SK-N-SH treated with all-trans-retinoic acid at 6 μM for 48 hours (cell line): ENCODE measurements at regions not wholly inside any gene's neighbourhood (a gene's known extent, or its start where the extent isn't known, plus 50 kb on each side); places are given as distances from the start of the nearest gene placed in this dataset.
A peak's percentile ranks its signal among the peaks of the same experiment; 100 is the strongest.

Source experiments
- ATAC-seq: fragments of 200-7000 bp; cut with Tn5 transposase; 3 replicates; pipeline ENCODE4 v1.9.1; 2020; ENCODE audit warnings: mild to moderate bottlenecking, moderate library complexity
- ARNTL ChIP-seq: fragments of 450-650 bp; formaldehyde crosslinking; IDR thresholded peaks from 2 replicates; pipeline ENCODE4 v1.5.0; 2020; ENCODE audit warnings: low read depth, mild to moderate bottlenecking, moderate library complexity, borderline replicate concordance
- BACH2 ChIP-seq: fragments of 250-450 bp; sonication (Bioruptor Pico); IDR thresholded peaks from 2 replicates; pipeline ENCODE4 v1.9.0; 2021; ENCODE audit warnings: mild to moderate bottlenecking, borderline replicate concordance
- CSDC2 ChIP-seq: fragments of 250-450 bp; sonication (Bioruptor Pico); IDR thresholded peaks from 2 replicates; pipeline ENCODE4 v1.5.0; 2020; ENCODE audit warnings: mild to moderate bottlenecking, moderate library complexity
- ESRRG ChIP-seq: fragments of 250-450 bp; sonication (Bioruptor Pico); IDR thresholded peaks from 2 replicates; pipeline ENCODE4 v1.6.1; 2021; ENCODE audit warnings: mild to moderate bottlenecking
- GLIS3 ChIP-seq: fragments of 250-450 bp; sonication (Bioruptor Pico); IDR thresholded peaks from 2 replicates; pipeline ENCODE4 v1.5.0; 2020; ENCODE audit warnings: mild to moderate bottlenecking, moderate library complexity
- PATZ1 ChIP-seq: fragments of 250-450 bp; sonication (Bioruptor Pico); IDR thresholded peaks from 2 replicates; pipeline ENCODE4 v1.8.0; 2020; ENCODE audit warnings: mild to moderate bottlenecking, moderate library complexity, borderline replicate concordance
- SNAI2 ChIP-seq: fragments of 250-450 bp; sonication (Bioruptor Pico); IDR thresholded peaks from 2 replicates; pipeline ENCODE4 v1.5.0; 2020; ENCODE audit warnings: mild to moderate bottlenecking, moderate library complexity
- TCF4 ChIP-seq: fragments of 250-450 bp; sonication (Bioruptor Pico); IDR thresholded peaks from 2 replicates; pipeline ENCODE4 v1.8.0; 2021; ENCODE audit warnings: mild to moderate bottlenecking, moderate library complexity, borderline replicate concordance
- TOX ChIP-seq: fragments of 250-450 bp; sonication (Bioruptor Pico); IDR thresholded peaks from 2 replicates; pipeline ENCODE4 v1.8.0; 2021; ENCODE audit warnings: mild to moderate bottlenecking, moderate library complexity, borderline replicate concordance
- ZC3H10 ChIP-seq: fragments of 250-450 bp; sonication (Bioruptor Pico); IDR thresholded peaks from 2 replicates; pipeline ENCODE4 v1.5.1; 2021; ENCODE audit warnings: mild to moderate bottlenecking, moderate library complexity
- ZFP3 ChIP-seq: fragments of 250-450 bp; sonication (Bioruptor Pico); IDR thresholded peaks from 2 replicates; pipeline ENCODE4 v1.5.0; 2020; ENCODE audit warnings: mild to moderate bottlenecking, moderate library complexity
- TF ChIP-seq, protein P1 (sequence below): fragments of 250-450 bp; sonication (Bioruptor Pico); IDR thresholded peaks from 2 replicates; pipeline ENCODE4 v1.8.0; 2021; ENCODE audit warnings: low read depth, mild to moderate bottlenecking, moderate library complexity, borderline replicate concordance
- TF ChIP-seq, protein P2 (sequence below): fragments of 250-450 bp; sonication (Bioruptor Pico); IDR thresholded peaks from 2 replicates; pipeline ENCODE4 v1.5.0; 2020; ENCODE audit warnings: mild to moderate bottlenecking, moderate library complexity

DNA sequence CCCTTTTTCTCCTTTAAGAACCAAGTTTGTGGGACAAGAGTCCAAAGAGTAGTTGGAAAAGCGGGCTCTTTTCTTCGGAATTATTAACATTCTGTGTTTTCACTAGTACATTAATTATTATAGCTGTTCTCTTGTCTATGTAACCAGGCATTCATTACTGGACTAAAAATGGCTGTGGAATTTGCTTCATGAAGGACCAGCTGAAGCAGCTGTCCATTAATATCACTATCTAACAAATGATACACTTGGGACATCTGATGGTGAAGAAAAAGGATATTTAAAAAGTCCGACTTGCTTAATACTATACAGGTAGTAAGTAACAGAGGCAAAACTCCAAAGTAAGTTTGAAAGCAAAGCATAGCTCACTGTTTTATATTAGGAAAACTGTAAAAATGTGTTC lies 728.9 kb upstream of the DPPA4 start (continued):
- TF ChIP-seq PATZ1 (CRISPR knock-in tag) (no peak), TOX (CRISPR knock-in tag) (no peak), ARNTL (CRISPR knock-in tag) (no peak)
- TF ChIP-seq, all 23 proteins: peak for 0

- no peak for TF ChIP-seq ARNTL (CRISPR knock-in tag)
- ATAC-seq = no peak
Observed at GRCh38 chr3:110067527-110067926, 730.2 kb upstream of the DPPA4 start.

- TF ChIP-seq BACH2 (CRISPR knock-in tag) = no peak
- TF ChIP-seq, all 23 proteins: peak for 0
- peak; percentile 17; the same call in 1 of the 3 replicates for ATAC-seq
Observed at GRCh38 chr3:110069761-110070160, 732.4 kb upstream of the DPPA4 start.

- ATAC-seq = peak; percentile 98
- TF ChIP-seq TCF4 = no peak
- TF ChIP-seq ZFP3 (CRISPR knock-in tag) = no peak
- TF ChIP-seq, protein P1, sequence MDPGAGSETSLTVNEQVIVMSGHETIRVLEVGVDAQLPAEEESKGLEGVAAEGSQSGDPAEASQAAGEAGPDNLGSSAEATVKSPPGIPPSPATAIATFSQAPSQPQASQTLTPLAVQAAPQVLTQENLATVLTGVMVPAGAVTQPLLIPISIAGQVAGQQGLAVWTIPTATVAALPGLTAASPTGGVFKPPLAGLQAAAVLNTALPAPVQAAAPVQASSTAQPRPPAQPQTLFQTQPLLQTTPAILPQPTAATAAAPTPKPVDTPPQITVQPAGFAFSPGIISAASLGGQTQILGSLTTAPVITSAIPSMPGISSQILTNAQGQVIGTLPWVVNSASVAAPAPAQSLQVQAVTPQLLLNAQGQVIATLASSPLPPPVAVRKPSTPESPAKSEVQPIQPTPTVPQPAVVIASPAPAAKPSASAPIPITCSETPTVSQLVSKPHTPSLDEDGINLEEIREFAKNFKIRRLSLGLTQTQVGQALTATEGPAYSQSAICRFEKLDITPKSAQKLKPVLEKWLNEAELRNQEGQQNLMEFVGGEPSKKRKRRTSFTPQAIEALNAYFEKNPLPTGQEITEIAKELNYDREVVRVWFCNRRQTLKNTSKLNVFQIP (CRISPR knock-in tag) = no peak
- no peak for TF ChIP-seq TOX (CRISPR knock-in tag)
- no peak for TF ChIP-seq ARNTL (CRISPR knock-in tag)
- TF ChIP-seq, all 23 proteins: peak for 0
Observed at GRCh38 chr3:110070161-110070916, 733.0 kb upstream of the DPPA4 start.

DNA sequence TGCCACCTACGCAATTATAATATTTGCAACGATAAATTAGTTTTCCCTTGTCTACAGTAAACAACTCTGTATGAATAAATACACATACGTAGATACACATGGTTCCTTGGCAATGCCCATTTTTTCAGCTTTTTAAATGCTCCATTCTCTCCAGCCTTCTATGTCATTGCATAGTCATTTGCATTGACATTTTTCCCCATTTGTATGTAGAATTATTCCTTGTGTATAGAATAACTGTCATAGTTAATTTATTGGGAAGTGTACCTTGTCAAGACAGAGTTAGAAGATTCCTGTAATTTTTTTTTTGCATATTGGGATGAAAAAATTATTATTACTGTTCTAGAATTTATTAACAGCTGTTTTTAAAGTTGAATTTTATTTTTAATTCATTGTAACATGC lies 736.7 kb upstream of the DPPA4 start:
- TF ChIP-seq ZC3H10 (CRISPR knock-in tag) (no peak), ESRRG (no peak), GLIS3 (no peak), TCF4 (no peak), SNAI2 (CRISPR knock-in tag) (no peak), BACH2 (CRISPR knock-in tag) (no peak)
- TF ChIP-seq, protein P1 (CRISPR knock-in tag) = no peak
- ATAC-seq = no peak

DNA sequence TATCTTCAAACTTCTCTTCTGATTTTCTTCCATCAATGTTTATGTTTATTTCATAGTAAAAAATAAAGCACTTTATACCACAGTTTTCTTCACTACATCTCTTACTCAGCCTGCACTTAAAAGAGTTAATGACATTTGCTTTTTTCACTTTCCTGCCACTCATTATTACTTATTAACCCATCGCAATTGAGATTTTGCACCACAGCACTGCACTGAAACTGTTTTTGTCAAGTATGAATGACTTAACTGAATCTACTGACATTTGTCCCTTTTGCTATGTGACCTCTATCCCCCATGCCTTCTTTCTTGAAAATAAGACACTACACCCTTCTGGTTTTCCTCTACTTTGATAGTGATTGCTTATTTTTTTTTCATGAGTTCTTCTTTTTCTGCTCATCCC lies 739.7 kb upstream of the DPPA4 start:
- ATAC-seq = no peak
- no peak for TF ChIP-seq ZFP3 (CRISPR knock-in tag)
- TF ChIP-seq, protein P2, sequence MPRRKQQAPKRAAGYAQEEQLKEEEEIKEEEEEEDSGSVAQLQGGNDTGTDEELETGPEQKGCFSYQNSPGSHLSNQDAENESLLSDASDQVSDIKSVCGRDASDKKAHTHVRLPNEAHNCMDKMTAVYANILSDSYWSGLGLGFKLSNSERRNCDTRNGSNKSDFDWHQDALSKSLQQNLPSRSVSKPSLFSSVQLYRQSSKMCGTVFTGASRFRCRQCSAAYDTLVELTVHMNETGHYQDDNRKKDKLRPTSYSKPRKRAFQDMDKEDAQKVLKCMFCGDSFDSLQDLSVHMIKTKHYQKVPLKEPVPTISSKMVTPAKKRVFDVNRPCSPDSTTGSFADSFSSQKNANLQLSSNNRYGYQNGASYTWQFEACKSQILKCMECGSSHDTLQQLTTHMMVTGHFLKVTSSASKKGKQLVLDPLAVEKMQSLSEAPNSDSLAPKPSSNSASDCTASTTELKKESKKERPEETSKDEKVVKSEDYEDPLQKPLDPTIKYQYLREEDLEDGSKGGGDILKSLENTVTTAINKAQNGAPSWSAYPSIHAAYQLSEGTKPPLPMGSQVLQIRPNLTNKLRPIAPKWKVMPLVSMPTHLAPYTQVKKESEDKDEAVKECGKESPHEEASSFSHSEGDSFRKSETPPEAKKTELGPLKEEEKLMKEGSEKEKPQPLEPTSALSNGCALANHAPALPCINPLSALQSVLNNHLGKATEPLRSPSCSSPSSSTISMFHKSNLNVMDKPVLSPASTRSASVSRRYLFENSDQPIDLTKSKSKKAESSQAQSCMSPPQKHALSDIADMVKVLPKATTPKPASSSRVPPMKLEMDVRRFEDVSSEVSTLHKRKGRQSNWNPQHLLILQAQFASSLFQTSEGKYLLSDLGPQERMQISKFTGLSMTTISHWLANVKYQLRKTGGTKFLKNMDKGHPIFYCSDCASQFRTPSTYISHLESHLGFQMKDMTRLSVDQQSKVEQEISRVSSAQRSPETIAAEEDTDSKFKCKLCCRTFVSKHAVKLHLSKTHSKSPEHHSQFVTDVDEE (CRISPR knock-in tag) = no peak

DNA sequence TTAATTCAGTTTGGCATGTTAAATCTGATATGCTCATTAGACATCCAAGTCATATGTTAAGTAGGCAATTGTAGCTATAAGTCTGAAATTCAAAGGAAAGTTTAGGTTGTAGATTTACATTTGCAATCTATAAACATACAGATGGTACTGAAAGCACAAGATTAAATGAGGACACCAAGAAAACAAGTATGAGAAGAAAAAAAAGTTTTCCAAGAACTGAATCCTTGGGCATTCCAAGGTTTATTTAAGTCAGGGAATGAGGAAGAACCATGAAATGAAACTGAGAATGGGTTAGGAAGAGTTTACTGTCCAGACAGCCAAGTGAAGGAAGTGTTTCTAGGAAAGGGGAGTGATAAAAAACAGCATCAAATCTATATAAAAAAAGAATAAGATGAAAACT lies 756.1 kb upstream of the DPPA4 start:
- no peak for ATAC-seq
- TF ChIP-seq CSDC2 = no peak
- TF ChIP-seq TCF4 = no peak
